GM12878 (cell line): ENCODE measurements at regions not wholly inside any gene's neighbourhood (a gene's known extent, or its start where the extent isn't known, plus 50 kb on each side); places are given as distances from the start of the nearest gene placed in this dataset.

Experiments used
- ATAC-seq: fragments of 200-7000 bp; cut with Tn5 transposase; 3 replicates; pipeline ENCODE4 v1.9.1; 2020; ENCODE audit warnings: mild to moderate bottlenecking, moderate library complexity
- BruUV-seq: library from RNA; stranded (reverse); fragments of 400-500 nt; replicated peaks from 2 replicates; lab custom pipeline; 2021; lab: Mats Ljungman, UMichigan
- CTCF ChIA-PET: fragments of 300-600 bp; sonication (Branson Sonifier 250); formaldehyde crosslinking; extraction: SDS; loops from one replicate; lab custom pipeline; 2021; ENCODE audit warnings: inconsistent platforms; lab: Yijun Ruan, JAX
- POLR2A ChIA-PET: fragments of 350-600 bp; formaldehyde crosslinking; extraction: SDS; loops from one replicate; lab custom pipeline; 2021; ENCODE audit warnings: inconsistent platforms; lab: Charles Lee
- RAD21 ChIA-PET: fragments of 300-600 bp; sonication (Branson Sonifier 250); formaldehyde crosslinking; loops from one replicate; lab custom pipeline; 2023; ENCODE audit warnings: antibody characterized with exemption; ENCODE audit not compliant: unreplicated experiment; lab: Charles Lee
- SMC1A ChIA-PET: fragments of 300-600 bp; sonication (Branson Sonifier 250); formaldehyde crosslinking; loops from one replicate; lab custom pipeline; 2023; ENCODE audit not compliant: unreplicated experiment, uncharacterized antibody; lab: Charles Lee
- DNase-seq: peaks from one replicate; pipeline ENCODE4 v3.0.0-alpha.2; 2011; ENCODE audit warnings: low read depth, low spot score
- FAIRE-seq: peaks from 3 replicates; lab custom pipeline; 2011; peaks lifted over from hg19 to GRCh38; lab: Jason Lieb, UNC
- H2AFZ ChIP-seq: 2 replicates; pipeline ENCODE4 v1.6.0; 2011; ENCODE audit warnings: low read depth, low read length, control low read depth; ENCODE audit not compliant: control insufficient read depth
- H3K27ac ChIP-seq: 2 replicates; pipeline ENCODE4 v1.5.1; 2011; ENCODE audit warnings: control low read depth; ENCODE audit not compliant: control insufficient read depth, insufficient read depth
- H3K27me3 ChIP-seq, 2 experiments: replicated peaks in 1 of 2; 2 replicates each; pipeline versions ENCODE4 v1.6.0 to v1.6.1; 2011; ENCODE audit warnings: low read length in 1 of 2; ENCODE audit not compliant: control insufficient read depth in 2 of 2, insufficient read depth in 2 of 2
- H3K36me3 ChIP-seq, 2 experiments: 2 replicates each; pipeline ENCODE4 v1.5.1; 2011; ENCODE audit warnings: low read length in 1 of 2; ENCODE audit not compliant: control insufficient read depth in 2 of 2, insufficient read depth in 2 of 2
- H3K4me1 ChIP-seq: 2 replicates; pipeline ENCODE4 v1.6.1; 2011; ENCODE audit warnings: mild to moderate bottlenecking, low read length, moderate library complexity, mixed read lengths; ENCODE audit not compliant: control insufficient read depth, insufficient read depth
- H3K4me2 ChIP-seq: 2 replicates; pipeline ENCODE4 v1.6.0; 2011; ENCODE audit warnings: control low read depth; ENCODE audit not compliant: control insufficient read depth, insufficient read depth
- H3K4me3 ChIP-seq: fragments of 200-600 bp; sonication (generic); 2 replicates; pipeline ENCODE4 v1.5.1; 2016
- H3K79me2 ChIP-seq: 2 replicates; pipeline ENCODE4 v1.6.0; 2011; ENCODE audit warnings: low read length; ENCODE audit not compliant: control insufficient read depth, insufficient read depth
- H3K9ac ChIP-seq: 2 replicates; pipeline ENCODE4 v1.8.0; 2011; ENCODE audit warnings: low read length, control low read depth, mixed read lengths; ENCODE audit not compliant: control insufficient read depth, insufficient read depth
- H3K9me3 ChIP-seq: replicated peaks from 3 replicates; pipeline ENCODE4 v1.5.1; 2011; ENCODE audit warnings: mild to moderate bottlenecking, low read length; ENCODE audit not compliant: control insufficient read depth, insufficient read depth
- H4K20me1 ChIP-seq: 2 replicates; pipeline ENCODE4 v1.6.0; 2011; ENCODE audit not compliant: control insufficient read depth, insufficient read depth
- EZH2 ChIP-seq: IDR thresholded peaks from 2 replicates; pipeline ENCODE4 v1.6.1; 2012; ENCODE audit warnings: low read depth, mild to moderate bottlenecking, control low read depth, inconsistent platforms, low read length, borderline replicate concordance; ENCODE audit not compliant: control insufficient read depth
- MEF2A ChIP-seq: IDR thresholded peaks from 2 replicates; pipeline ENCODE4 v1.6.1; 2011; ENCODE audit warnings: low read depth, mild to moderate bottlenecking, low read length, moderate library complexity; ENCODE audit not compliant: insufficient read depth
- MEF2B ChIP-seq: fragments of 450-650 bp; IDR thresholded peaks from 2 replicates; pipeline ENCODE4 v1.6.1; 2018; ENCODE audit warnings: mild to moderate bottlenecking, moderate library complexity; ENCODE audit not compliant: partially characterized antibody, poor library complexity, severe bottlenecking
- NBN ChIP-seq: fragments of 450-650 bp; IDR thresholded peaks from 2 replicates; pipeline ENCODE4 v1.6.1; 2016
- RAD21 ChIP-seq: IDR thresholded peaks from 2 replicates; pipeline ENCODE4 v1.6.1; 2011; ENCODE audit warnings: mild to moderate bottlenecking, low read depth, low read length, moderate library complexity; ENCODE audit not compliant: insufficient read depth
- RB1 ChIP-seq: fragments of 450-650 bp; formaldehyde crosslinking; IDR thresholded peaks from 2 replicates; pipeline ENCODE4 v1.6.1; 2017; ENCODE audit warnings: mild to moderate bottlenecking, borderline replicate concordance
- SMARCA5 ChIP-seq: fragments of 450-650 bp; IDR thresholded peaks from 2 replicates; pipeline ENCODE4 v1.6.1; 2017; ENCODE audit warnings: mild to moderate bottlenecking
- YY1 ChIP-seq: IDR thresholded peaks from 2 replicates; pipeline ENCODE4 v1.6.1; 2011; ENCODE audit warnings: low read depth, mild to moderate bottlenecking, low read length
- ZNF274 ChIP-seq: IDR thresholded peaks from one replicate; pipeline ENCODE4 v1.8.0; 2011; ENCODE audit not compliant: insufficient read length, insufficient read depth
- ZNF384 ChIP-seq: IDR thresholded peaks from 2 replicates; pipeline ENCODE4 v1.6.1; 2012; ENCODE audit warnings: low read depth, mild to moderate bottlenecking, low read length, improper control_type of control experiment, borderline replicate concordance
- WGBS: methylation state at CpG from one replicate; pipeline ENCODE4 v1.1.6; 2016; ENCODE audit warnings: low lambda C conversion rate; ENCODE audit not compliant: insufficient replicate concordance, insufficient coverage; ENCODE audit errors: missing lambda C conversion rate; 5-methylcytosine and 5-hydroxymethylcytosine counted together
- in situ Hi-C: fragments of 300-500 bp; cut with MboI; formaldehyde crosslinking; loops from 9 replicates; pipeline ENCODE4 v1.14.3; 2018; ENCODE audit warnings: mixed read lengths
- intact Hi-C: fragments of 100-400 bp; cut with micrococcal nuclease; formaldehyde crosslinking; loops from one replicate; pipeline ENCODE4 v1.14.2; 2022; ENCODE audit not compliant: unreplicated experiment
- TF ChIP-seq, protein P1 (sequence below): fragments of 450-650 bp; conservative IDR thresholded peaks from 2 replicates; pipeline ENCODE4 v1.6.1; 2017; ENCODE audit warnings: mild to moderate bottlenecking, moderate library complexity

DNA sequence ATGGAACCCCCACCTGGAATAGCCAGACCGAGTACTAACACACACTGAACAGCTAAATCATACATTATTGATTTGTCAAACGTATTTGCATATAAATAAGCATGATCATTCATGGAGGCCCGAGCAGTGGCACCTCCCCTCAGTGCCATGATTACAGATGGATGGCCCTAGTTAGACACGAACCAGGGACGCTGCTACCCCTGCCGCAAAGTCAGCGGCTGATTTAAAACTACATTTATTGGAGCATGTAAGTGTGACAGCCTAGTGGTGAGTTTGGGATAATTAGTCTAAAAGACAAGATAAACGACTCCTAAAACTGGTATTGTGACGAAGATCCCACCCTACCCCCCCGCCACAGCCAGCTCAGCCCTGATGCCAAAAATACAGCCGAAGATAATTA is 159.1 kb upstream of the MAFB start:
- Histone ChIP-seq H3K4me2 (no peak overlapping the region), H3K4me1 (no peaks in the 10 kb centered on the region), H4K20me1 (no peaks in the 10 kb centered on the region), H3K9ac (no peak overlapping the region), H3K27me3 (no peaks in the 10 kb centered on the region), H2AFZ (no peak overlapping the region), H3K9me3 (no peaks in the 10 kb centered on the region), H3K36me3 (no peaks in the 10 kb centered on the region), H3K4me3 (no peak overlapping the region), H3K27ac (no peak overlapping the region), H3K79me2 (no peaks in the 10 kb centered on the region)
- in situ Hi-C loops = no loop called here
- TF ChIP-seq RAD21 (no peak), MEF2A (no peak), ZNF384 (no peak), SMARCA5 (no peak), NBN (no peak), MEF2B (no peak), YY1 (no peak), EZH2 (no peak), RB1 (no peak), ZNF274 (no peak)
- TF ChIP-seq, protein P1, sequence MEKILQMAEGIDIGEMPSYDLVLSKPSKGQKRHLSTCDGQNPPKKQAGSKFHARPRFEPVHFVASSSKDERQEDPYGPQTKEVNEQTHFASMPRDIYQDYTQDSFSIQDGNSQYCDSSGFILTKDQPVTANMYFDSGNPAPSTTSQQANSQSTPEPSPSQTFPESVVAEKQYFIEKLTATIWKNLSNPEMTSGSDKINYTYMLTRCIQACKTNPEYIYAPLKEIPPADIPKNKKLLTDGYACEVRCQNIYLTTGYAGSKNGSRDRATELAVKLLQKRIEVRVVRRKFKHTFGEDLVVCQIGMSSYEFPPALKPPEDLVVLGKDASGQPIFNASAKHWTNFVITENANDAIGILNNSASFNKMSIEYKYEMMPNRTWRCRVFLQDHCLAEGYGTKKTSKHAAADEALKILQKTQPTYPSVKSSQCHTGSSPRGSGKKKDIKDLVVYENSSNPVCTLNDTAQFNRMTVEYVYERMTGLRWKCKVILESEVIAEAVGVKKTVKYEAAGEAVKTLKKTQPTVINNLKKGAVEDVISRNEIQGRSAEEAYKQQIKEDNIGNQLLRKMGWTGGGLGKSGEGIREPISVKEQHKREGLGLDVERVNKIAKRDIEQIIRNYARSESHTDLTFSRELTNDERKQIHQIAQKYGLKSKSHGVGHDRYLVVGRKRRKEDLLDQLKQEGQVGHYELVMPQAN = no peak
- ATAC-seq (no peak), DNase-seq (no peak), FAIRE-seq (no peak)
- RAD21 ChIA-PET = no interaction called here
- CTCF ChIA-PET = no interaction called here
- POLR2A ChIA-PET = interaction anchor here (0.6 kb wide), 1 partner anchor 765 kb away, joined by 4 read pairs; no protein-coding TSS in a partner anchor
- SMC1A ChIA-PET = no interaction called here
- intact Hi-C loops = no loop called here
- no TSS peak for BruUV-seq
- 21% methylated on average over 11 of the region's 11 CpGs for WGBS
